GM19372 (cell line): ENCODE measurements at regions not wholly inside any gene's neighbourhood (a gene's known extent, or its start where the extent isn't known, plus 50 kb on each side); places are given as distances from the start of the nearest gene placed in this dataset.
"Not testable (repeated sequence)": the region's sequence is repeated elsewhere in the genome, so short reads cannot be mapped to it uniquely, and the experiment has no call there.

Experiments used
- ATAC-seq: cut with Tn5 transposase; IDR thresholded peaks from one replicate; pipeline ENCODE4 v1.9.1; 2021; ENCODE audit warnings: mild to moderate bottlenecking, low read depth, moderate library complexity; ENCODE audit not compliant: unreplicated experiment

DNA sequence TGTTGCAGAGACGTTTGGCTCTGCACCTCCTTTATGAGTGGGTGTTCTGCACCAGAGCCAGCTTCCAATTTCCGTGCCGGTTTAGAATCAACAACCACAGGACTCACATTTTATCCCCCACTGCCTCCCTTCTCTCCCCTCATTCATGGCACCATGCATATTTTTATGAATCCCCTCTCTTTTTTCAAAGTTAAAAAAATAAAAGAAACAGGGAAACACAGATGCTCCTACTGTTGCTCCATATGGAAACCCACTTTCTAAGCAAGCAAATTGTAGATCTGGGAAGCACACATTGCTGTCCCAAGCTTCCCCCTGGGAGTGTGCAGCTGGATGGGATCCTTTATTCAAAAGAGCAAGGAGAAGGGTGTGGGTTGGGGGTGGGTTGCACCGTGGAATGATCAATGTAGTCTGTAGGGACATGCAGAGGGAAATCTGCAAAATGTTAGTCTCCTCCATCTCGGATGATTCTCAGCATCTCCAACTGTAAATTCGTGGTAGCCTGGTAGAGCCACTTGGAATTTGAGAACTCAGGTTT, 410.0 kb upstream of the ADAMTSL1 start:
- no peak for ATAC-seq

DNA sequence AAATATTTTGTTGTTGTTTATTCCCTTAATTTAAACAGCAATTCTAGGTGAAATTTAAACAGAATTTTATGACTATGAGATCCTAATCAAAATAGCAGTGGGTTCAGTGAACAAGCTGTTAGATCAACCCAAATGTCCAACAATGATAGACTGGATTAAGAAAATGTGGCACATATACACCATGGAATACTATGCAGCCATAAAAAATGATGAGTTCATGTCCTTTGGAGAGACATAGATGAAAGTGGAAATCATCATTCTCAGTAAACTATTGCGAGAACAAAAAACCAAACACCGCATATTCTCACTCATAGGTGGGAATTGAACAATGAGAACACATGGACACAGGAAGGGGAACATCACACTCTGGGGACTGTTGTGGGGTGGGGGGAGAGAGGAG, 407.3 kb upstream of the ADAMTSL1 start:
- not testable (repeated sequence) for ATAC-seq

DNA sequence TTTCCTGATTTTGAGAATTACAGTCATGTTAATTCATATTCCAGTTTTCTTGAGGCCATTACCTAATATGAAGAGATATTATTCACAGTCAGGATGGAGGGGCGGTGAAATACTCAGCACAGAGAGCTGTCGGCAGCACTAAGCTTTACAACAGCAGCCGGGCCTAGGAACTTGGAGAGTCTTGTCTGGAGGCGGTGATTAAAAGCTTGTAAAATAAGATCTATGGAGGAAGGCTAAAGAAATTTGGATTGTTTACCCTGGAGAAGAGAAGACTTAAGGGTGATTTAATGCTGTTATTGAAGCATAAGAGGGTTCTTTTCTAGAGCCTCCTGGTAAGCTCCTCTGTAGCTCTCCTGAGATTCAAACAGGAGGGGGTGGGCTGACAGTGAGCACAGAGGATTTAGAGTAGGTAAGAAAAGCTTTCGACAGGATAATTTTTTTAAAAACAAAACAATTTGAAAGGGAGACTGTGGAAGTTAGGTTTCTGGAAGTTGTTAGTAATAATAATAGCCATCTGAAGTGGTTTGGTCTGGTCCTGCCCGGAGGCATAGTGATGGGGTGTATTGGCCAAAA, 406.3 kb upstream of the ADAMTSL1 start:
- no peak for ATAC-seq

DNA sequence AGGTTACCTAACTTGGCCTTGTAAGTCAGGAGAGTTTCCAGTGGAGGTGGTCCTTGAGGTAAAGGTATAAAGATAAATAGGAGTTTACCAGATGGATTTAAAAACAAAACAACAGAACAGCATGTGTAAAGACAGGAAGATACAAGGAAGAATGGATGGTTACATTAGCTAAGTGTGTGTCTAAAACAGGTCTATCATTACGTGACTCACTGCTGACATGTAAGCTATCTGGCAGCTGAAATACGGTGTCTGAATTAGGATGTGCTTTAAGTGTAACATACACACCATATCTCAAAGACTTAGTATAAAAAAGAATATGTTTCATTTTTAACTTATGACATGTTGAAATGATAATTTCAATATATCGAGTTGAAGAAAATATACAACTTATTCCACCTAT, 405.1 kb upstream of the ADAMTSL1 start:
- no peak for ATAC-seq

DNA sequence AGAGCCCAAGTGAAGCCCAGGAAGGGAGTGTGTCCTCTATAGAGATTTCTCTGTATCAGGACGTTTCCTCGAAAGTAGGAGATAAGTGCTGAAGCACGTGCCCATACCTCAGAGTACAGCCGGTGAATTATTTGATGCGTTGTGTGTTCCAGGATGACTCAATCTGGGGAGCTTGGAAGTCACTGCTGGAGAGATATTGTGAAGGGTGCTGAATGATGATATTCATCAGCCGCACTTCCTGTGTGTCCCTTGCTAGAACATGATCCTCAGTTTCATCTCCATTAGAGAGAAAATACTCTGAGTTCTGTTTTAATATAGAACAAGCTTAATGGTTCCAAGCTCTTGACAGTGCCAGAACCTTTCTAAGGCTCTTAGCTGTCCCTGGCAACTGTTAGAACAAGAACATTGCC, 402.3 kb upstream of the ADAMTSL1 start:
- ATAC-seq = no peak

DNA sequence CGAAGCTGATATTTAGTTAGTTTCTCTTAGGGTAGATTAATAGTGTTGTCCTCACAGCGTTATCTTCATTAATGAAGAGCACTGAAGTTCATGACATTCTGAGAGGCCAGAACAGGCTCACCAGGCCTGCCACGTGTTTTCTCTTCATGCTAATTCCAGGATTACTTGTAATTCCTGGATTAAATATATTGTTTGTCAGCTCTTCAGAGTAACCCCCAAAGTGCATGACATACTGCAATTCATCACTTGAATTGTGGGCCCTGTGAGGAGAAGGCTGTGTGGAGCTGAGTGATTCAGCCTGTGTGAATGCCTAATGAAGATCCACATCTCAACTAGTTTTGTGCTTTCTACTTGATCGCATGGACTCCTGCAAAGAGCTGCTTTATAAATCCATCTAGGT, 401.0 kb upstream of the ADAMTSL1 start:
- ATAC-seq = no peak

DNA sequence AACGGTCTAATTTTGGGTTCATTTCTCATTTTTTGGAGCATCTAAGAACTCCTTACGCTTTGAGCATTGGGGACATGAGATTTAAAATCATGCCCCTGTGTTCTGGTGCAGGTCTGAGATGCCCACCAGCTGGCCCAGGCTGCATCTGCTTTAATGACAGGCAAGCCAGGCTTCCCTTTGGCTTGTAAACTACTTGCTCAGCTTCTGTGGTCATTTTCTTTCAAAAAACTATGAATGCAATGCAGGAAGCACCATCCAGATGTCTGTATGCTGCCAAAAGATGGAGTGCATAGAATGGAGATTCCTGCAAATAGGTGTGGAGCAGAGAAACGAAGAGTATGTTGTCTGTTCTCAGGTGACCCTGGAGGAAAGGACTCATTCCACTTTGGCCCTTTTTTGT, 399.9 kb upstream of the ADAMTSL1 start:
- no peak for ATAC-seq

DNA sequence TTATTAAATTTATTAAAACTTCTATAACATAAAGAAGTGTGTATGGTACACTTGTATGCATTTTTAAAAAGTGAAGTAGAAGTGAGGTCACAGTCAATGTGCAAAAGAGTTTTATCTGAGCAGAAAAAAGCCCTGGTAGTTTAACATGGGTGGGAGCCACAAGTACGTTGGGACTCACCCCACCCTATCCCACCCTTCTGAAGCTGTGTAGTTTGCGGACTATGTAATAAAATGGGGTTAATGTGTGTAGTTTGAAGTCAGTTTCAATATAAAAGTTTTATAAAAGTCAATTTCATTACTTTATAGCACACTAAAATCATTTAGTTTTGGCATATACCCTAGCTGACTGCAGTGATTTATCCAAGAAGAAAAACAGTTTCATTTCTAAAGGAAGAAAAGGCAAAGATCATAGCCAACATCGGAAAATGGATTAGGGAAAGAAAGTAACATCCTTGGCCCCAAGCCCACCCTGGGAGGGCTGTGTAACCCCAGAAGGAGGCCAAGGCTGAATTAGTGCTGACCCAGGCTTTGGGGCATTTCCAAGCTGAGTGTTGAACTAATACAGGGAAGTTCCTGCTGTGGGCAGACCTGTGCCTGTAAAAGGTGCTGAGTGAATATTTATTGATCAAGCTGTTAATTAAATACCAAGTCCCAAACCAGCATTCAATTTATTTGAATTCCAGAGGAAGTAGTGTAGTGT, 398.6 kb upstream of the ADAMTSL1 start:
- ATAC-seq = no peak

DNA sequence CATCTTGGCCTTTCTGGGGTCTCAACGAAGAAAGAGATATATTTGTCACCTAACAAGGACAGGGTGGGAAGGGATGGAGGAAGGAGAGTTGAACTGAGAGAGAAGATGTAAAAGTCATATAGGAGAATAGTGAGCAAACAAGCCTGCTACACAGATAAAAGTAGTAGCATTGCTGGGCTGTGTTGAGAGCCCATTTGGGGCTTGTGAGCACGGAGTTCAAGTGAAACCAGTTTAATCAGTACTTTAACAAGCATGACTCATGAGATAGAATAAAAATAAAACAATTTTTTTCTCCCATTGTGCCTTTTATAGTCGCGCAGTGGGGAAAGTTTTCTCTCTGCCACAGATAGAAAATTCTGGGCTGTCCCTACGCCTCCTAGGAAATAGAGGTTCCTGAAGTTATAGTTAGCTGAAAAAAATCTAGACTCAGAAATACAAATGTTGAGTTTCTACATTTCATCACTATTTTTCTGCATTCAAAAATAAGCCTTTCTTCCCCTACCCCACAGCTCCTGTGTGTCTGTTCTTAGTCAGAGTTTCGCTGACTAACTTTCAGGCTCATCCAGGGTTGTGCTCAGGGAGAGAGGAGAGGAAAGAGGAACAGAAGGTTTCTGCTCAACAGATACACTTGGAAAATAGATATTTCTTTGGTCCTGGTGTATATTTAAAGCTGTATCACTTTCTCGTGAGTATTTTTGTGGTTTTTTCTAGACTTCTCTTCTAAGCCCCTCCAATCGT, 395.8 kb upstream of the ADAMTSL1 start:
- no peak for ATAC-seq

DNA sequence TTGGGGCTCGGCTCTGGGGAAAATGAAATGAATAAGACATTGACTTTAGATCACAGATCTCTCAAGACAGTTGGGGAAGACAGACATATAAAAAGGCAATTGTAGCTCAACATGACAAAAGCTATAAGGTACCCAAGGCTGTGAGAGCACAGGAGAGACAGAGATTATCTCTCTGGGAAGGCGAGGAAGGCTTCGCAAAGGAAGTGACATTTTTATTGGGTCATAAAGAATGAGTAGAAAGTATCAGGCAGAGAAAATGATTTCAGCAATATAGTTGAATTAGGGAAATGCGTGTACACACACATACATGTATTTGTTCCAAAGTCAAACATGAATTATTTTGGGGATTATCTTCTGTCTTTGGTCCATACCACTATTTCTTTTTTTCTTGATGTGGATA, 381.8 kb upstream of the ADAMTSL1 start:
- ATAC-seq = no peak

DNA sequence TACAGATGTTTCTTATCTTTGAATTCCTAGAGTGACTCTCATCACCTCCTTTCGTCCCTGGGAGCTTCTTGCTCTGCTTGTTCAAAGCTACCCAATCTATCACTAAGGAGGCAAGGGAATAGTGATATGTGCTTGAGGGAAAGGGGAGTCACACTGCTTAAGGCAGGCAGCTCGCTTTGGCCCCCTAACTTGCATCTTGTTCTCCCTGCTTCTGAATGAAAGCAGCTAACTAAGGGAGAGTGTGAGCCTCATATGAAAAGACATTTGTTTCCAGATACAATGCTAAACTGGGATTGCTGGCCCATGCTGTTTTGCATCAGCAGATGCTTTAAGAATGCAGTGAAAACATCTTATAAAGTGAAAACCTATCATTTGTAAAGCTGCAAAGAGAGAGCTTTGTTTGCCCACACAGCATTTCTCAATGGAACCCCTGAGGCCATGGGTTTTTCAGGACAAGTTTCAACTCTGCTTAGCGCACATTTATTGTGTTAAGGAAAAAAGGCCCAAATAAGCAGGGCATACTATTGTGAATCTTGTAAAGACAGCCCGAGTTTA, 367.9 kb upstream of the ADAMTSL1 start:
- ATAC-seq = no peak

DNA sequence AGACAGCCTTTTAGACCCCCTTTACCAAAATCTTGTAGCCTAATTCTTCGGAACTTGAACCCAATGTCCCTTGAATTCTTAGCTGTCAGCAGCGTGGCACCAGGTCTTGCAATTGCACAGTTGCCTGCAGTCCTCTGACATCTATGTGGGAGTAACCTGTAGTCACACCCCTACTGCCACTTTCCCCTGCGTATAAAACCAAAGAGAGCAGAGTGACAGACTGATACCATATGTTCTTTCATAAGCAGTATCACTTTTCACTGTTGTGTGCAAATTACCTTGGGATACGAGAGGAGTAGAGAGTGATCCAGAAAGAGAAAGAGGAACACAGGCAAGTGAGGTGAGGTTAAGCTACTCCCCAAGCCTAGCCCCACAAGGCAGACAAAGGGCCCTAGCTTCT, 364.3 kb upstream of the ADAMTSL1 start:
- no peak for ATAC-seq

DNA sequence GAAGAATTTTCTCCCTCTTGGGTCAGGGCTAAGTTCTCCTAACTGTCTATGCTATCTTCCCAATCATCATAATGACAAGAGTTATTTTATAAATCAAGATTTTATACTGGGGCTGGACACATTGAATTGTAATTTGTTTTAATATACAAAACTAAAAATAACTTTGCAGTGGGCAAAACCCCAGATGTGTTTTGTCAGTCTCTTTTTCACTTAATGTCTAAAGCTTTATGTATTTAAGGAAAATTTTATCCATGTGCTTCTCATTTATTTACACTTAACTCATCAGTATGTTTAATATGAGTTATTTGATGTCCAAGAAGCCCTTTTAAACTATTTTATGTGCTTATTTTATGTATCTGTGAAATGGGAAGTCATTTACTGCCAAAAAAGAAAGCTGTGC, 362.8 kb upstream of the ADAMTSL1 start:
- no peak for ATAC-seq

DNA sequence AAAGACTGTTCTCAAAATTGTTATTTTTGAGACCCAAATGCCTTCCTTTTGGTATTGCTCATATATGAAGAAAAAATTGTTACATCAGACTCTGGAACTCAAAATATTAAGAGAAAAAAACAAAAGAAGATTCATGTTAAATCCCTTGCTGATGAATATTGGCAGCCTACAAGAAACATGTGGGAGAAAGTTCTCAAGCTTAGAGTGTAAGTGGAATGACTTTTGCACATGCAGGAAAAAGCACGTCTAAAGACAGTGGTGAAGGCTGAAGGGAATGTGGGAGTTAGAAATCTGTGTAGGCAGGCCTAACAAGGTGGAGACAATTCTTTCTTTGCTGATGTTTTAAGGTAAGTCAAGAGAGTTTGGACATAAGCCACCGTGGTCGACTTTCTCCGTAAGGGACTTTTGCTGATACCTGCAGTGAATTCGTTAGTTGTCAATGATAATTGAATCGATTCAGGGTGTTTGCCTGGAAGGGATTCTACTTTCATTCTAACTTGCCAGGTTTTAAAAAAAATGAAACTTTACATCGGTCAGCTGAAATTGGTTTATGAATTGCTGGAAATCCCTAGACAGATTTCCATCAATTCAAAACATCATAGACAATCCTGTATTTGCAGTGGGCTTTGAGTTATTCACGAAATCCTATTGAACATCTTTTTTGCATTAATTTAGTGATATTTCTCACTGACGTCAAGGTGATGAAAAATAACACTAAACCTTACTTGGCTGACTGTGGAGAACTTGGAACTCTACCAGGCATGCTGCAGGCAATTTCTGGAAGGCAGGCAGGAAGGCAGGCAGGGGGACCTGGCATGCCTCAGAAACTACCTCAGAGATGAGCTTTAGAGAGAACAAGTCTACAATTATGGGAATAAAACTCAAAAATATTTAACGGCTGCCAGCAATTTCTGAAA, 359.1 kb upstream of the ADAMTSL1 start:
- ATAC-seq = no peak

DNA sequence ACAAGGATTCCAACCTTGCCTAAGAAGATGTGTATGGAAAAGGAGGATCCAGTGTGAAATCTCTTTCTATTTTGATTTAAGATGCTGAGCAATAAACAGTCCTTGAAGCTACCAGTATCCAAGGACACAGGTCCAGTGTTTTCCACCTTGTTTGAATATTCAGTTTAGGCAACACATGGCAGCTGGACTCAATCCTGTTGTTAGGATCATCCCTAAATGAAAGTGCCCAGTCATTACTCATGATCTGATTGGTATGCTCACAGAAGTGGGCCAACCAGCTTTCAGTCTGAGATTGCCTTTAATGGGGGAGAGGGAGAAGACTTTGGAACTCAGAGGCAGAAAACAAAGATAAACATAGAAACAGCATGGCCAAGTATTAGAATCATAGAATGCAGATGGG, 355.7 kb upstream of the ADAMTSL1 start:
- no peak for ATAC-seq

DNA sequence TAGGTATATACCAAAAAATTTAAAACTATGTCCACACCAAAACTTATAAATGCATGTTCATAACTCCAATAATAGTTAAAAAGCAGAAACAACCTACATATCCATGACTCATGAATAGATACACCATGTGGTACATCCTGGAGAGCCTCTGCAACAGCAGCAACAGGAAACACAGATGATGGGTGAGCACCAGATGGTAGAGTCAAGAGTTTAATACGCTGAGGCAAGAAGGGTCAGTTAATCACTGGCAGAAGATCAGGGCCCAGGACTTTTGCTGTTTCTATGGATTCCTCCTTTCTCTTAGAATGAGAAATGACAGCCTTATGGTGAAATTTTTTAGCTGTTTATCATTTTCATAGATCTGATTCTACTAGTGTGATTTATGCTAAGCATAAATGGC, 351.8 kb upstream of the ADAMTSL1 start:
- ATAC-seq = no peak

DNA sequence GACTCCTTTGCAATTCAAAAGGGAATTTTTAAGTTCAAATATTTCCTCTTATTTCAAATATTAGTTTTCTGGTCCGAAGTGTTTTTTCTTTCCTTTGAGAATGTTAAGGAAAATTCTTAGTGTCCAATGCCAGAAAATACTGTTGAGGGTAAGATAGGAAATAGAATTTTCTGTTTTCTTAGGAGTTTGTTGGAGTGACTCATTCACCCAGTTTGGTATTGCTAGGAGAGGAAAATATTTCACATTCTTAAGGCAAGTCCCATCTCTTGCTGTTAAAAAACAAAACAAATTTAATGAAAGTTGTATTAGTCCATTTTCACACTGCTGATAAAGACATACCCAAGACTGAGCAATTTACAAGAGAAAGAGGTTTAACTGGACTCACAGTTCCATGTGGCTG, 349.2 kb upstream of the ADAMTSL1 start:
- no peak for ATAC-seq

DNA sequence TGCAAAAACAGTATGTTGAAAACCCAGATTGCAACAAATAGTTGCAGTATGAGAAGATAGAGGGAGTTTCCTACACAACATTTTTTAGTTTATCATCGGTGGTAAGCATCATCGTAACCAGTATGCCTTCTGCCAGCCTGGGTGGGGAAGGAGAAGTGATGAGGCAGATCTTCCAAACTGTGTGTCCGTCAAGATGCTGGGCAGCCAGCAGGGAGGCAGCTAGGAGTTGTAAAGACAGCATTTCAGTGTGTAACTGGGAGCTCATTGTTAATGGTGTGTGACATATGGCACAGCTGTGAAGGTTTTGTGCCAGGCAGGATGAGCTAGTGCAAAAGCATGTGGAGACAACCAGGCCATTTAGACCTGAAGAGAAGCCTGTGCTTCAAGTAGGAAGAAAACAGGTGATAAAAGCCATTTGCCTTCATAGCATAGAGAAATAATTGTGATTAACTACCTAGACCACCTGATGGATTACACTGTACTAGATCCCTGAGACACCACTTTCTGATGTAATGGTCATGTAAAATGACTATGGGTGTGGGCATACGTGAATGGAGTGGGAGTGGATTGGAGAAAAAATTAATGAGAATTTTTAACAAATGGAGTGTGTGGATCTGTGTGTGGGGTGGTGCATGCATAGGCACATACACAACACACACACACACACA, 347.0 kb upstream of the ADAMTSL1 start:
- no peak for ATAC-seq

DNA sequence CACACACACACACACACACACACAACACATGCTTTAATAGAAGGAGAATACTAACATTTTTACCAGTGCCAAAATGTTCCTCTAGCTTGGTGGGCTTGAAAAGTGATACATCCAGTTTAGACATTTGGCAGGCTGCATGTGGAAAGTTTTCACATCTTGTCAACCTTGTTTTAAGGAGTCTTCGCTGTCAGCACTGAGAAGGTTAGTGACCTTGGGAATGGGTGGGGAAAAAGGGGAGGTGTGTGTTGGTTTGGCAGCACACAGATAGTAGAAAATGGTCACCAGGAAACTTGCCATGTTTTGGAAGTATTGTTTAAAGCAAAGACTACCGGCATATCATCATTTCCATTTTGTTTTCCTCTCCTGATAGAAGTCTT, 346.5 kb upstream of the ADAMTSL1 start:
- no peak for ATAC-seq

DNA sequence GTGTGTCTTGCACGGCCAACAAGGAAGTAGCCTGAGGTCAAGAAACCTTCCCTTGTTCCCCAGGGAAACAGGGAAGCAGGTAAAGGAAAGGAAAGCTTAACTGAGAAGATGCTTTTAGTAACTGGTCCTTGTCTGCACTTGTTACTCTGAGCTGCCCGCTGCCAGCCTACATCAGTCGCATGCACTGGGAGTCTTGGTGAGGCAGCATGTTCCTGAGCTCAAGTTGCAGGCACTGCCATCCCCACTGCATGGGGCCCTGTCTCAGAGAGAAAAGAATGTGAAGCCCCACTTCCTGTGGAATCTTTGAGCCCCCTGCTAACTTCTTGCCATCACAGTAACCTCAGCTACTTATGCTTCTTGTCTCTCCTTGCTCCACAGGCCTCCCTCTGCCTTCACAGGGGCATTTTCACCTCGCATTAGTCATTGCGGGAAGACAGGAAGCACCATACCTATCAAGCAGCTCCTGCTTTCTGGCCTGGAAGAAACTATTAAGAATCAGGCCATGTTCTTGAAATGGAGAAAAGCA, 344.1 kb upstream of the ADAMTSL1 start:
- no peak for ATAC-seq
